Esophagus (tissue), 2 donors: ENCODE measurements at regions not wholly inside any gene's neighbourhood (a gene's known extent, or its start where the extent isn't known, plus 50 kb on each side); places are given as distances from the start of the nearest gene placed in this dataset.
"Not testable (repeated sequence)": the region's sequence is repeated elsewhere in the genome, so short reads cannot be mapped to it uniquely, and the experiment has no call there.

Source experiments
- H3K27ac ChIP-seq, 2 donors: one replicate each; pipeline ENCODE4 v1.5.1; 2013; ENCODE audit warnings: low read depth in 2 of 2, mild to moderate bottlenecking in 2 of 2, inconsistent platforms in 1 of 2, low read length in 1 of 2, moderate library complexity in 1 of 2
- H3K27me3 ChIP-seq, 2 donors: one replicate each; pipeline ENCODE4 v1.6.1; 2013; ENCODE audit warnings: low read length in 2 of 2, control low read depth in 1 of 2, mild to moderate bottlenecking in 1 of 2; ENCODE audit not compliant: insufficient read depth in 2 of 2, control insufficient read depth in 1 of 2
- H3K36me3 ChIP-seq, 2 donors: one replicate each; pipeline ENCODE4 v1.6.1; 2013; ENCODE audit warnings: low read length in 1 of 2; ENCODE audit not compliant: control insufficient read depth in 2 of 2, insufficient read depth in 2 of 2
- H3K4me1 ChIP-seq, 2 donors: one replicate each; pipeline ENCODE4 v1.6.1; 2013; ENCODE audit warnings: low read length in 1 of 2; ENCODE audit not compliant: control insufficient read depth in 2 of 2, insufficient read depth in 2 of 2
- H3K4me3 ChIP-seq, 2 donors: one replicate each; pipeline ENCODE4 v1.5.1; 2013; ENCODE audit warnings: low read length in 2 of 2, mild to moderate bottlenecking in 2 of 2, low read depth in 1 of 2, moderate library complexity in 1 of 2
- H3K9me3 ChIP-seq, 2 donors: one replicate each; pipeline ENCODE4 v1.6.1; 2013; ENCODE audit warnings: mild to moderate bottlenecking in 2 of 2, low read depth in 1 of 2, low read length in 1 of 2, moderate library complexity in 1 of 2; ENCODE audit not compliant: control insufficient read depth in 2 of 2, insufficient read depth in 1 of 2
- WGBS, 2 donors: extraction: QIAGEN DNeasy Blood & Tissue Kit; methylation state at CpG; one replicate each; pipeline ENCODE4 v1.1.7; 2013; 5-methylcytosine and 5-hydroxymethylcytosine counted together
- donor health status: healthy with polysubstance abuse.
- donor health status: Bipolar disorder and iron deficiency.

GRCh38 chr15:84402856-84403608, 167.5 kb downstream of the GOLGA6L4 start:
- H3K4me1 ChIP-seq = no peaks in the 10 kb centered on the region
- 94% methylated on average over 21 of the region's 21 CpGs for WGBS, 2 donors
- H3K27ac ChIP-seq = no peak overlapping the region
- no peaks in the 10 kb centered on the region for H3K27me3 ChIP-seq
- no peaks in the 10 kb centered on the region for H3K36me3 ChIP-seq
- H3K4me3 ChIP-seq = no peak overlapping the region
- H3K9me3 ChIP-seq = no peaks in the 10 kb centered on the region

- H3K9me3 ChIP-seq, H3K4me1 ChIP-seq, H3K36me3 ChIP-seq, H3K4me3 ChIP-seq, H3K27ac ChIP-seq, H3K27me3 ChIP-seq: not testable (repeated sequence)
- WGBS, 2 donors = 100% methylated on average over 1 of the region's 4 CpGs; no CpG with 5 or more reads in 1 of the 2 donors
These were observed 173.8 kb downstream of the GOLGA6L4 start for GRCh38 chr15:84409357-84409756.

- H3K4me1 ChIP-seq, H3K36me3 ChIP-seq, H3K27me3 ChIP-seq, H3K27ac ChIP-seq, H3K9me3 ChIP-seq: not testable (repeated sequence)
- peak overlapping the region in 1 of 2 donors; percentile 15 for H3K4me3 ChIP-seq
- WGBS, 2 donors = 0 to 1% methylated on average over 5 to 7 of the region's 55 CpGs
These were observed 179.2 kb upstream of the ZSCAN2 start for GRCh38 chr15:84421513-84422181.

- not testable (repeated sequence) for H3K36me3 ChIP-seq, H3K27me3 ChIP-seq, H3K9me3 ChIP-seq, H3K4me1 ChIP-seq, H3K4me3 ChIP-seq, H3K27ac ChIP-seq
- WGBS, 2 donors = 88 to 96% methylated on average over 3 of the region's 7 CpGs
These were observed 175.5 kb upstream of the ZSCAN2 start for GRCh38 chr15:84425327-84425726.

GRCh38 chr15:84473305-84473877, 127.4 kb upstream of the ZSCAN2 start:
- not testable (repeated sequence) for H3K27me3 ChIP-seq, H3K4me1 ChIP-seq, H3K9me3 ChIP-seq, H3K4me3 ChIP-seq, H3K27ac ChIP-seq, H3K36me3 ChIP-seq
- WGBS, 2 donors = no CpG with 5 or more reads among the region's 26 CpGs

GRCh38 chr15:84476364-84477033, 124.3 kb upstream of the ZSCAN2 start:
- not testable (repeated sequence) for H3K9me3 ChIP-seq, H3K27me3 ChIP-seq, H3K4me1 ChIP-seq, H3K36me3 ChIP-seq, H3K27ac ChIP-seq, H3K4me3 ChIP-seq
- WGBS, 2 donors = no CpG with 5 or more reads among the region's 14 CpGs

- not testable (repeated sequence) for H3K27ac ChIP-seq, H3K27me3 ChIP-seq, H3K4me1 ChIP-seq, H3K4me3 ChIP-seq, H3K9me3 ChIP-seq, H3K36me3 ChIP-seq
- no CpG with 5 or more reads among the region's 8 CpGs for WGBS, 2 donors
These were observed 123.3 kb upstream of the ZSCAN2 start for GRCh38 chr15:84477550-84477949.

- H3K27ac ChIP-seq, H3K27me3 ChIP-seq, H3K4me3 ChIP-seq, H3K36me3 ChIP-seq, H3K4me1 ChIP-seq, H3K9me3 ChIP-seq: not testable (repeated sequence)
- WGBS, 2 donors = no CpG with 5 or more reads among the region's 7 CpGs
These were observed 120.6 kb upstream of the ZSCAN2 start for GRCh38 chr15:84480174-84480681.

- not testable (repeated sequence) for H3K9me3 ChIP-seq, H3K4me1 ChIP-seq, H3K36me3 ChIP-seq, H3K4me3 ChIP-seq, H3K27ac ChIP-seq, H3K27me3 ChIP-seq
- WGBS, 2 donors = 94% methylated on average over 2 of the region's 9 CpGs; no CpG with 5 or more reads in 1 of the 2 donors
These were observed 117.0 kb upstream of the ZSCAN2 start for GRCh38 chr15:84483859-84484258.
